A673 (cell line): ENCODE measurements at regions not wholly inside any gene's neighbourhood (a gene's known extent, or its start where the extent isn't known, plus 50 kb on each side); places are given as distances from the start of the nearest gene placed in this dataset.

Experiments used
- EZH2 ChIP-seq: fragments of 200-600 bp; sonication (generic); IDR thresholded peaks from 2 replicates; pipeline ENCODE4 v1.6.1; 2017; ENCODE audit warnings: borderline replicate concordance, low read depth, mild to moderate bottlenecking, mixed read lengths, antibody characterized with exemption, low read length; ENCODE audit not compliant: poor library complexity, severe bottlenecking
- TF ChIP-seq, protein P1 (sequence below): fragments of 300-800, 200-600 bp; sonication (generic); conservative IDR thresholded peaks from 2 replicates; pipeline ENCODE4 v1.5.1; 2017; ENCODE audit warnings: low read depth, mild to moderate bottlenecking, antibody characterized with exemption, low read length, moderate library complexity, mixed read lengths

DNA sequence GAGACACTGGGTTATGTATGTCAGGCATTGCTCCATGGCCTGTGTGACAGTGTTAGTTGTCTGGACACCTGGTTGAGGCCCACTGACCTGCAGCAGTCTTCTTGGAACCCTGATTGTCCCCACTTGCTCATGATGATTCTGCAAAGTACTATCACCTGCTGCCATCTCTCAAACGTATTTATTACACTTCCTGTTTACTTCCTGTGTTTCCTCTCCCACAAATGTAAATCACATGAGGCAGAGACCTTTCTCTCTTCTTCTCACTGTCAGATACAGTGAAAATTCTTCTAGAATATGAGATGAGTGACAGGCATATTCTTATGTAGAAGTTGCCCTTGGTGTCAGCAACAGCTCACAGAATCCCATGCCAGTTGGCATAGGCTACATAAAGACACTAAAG lies 186.9 kb upstream of the CNTN1 start:
- TF ChIP-seq EZH2, result no peak
- TF ChIP-seq, protein P1, sequence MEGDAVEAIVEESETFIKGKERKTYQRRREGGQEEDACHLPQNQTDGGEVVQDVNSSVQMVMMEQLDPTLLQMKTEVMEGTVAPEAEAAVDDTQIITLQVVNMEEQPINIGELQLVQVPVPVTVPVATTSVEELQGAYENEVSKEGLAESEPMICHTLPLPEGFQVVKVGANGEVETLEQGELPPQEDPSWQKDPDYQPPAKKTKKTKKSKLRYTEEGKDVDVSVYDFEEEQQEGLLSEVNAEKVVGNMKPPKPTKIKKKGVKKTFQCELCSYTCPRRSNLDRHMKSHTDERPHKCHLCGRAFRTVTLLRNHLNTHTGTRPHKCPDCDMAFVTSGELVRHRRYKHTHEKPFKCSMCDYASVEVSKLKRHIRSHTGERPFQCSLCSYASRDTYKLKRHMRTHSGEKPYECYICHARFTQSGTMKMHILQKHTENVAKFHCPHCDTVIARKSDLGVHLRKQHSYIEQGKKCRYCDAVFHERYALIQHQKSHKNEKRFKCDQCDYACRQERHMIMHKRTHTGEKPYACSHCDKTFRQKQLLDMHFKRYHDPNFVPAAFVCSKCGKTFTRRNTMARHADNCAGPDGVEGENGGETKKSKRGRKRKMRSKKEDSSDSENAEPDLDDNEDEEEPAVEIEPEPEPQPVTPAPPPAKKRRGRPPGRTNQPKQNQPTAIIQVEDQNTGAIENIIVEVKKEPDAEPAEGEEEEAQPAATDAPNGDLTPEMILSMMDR, result no peak
